ENCODE measurements at regions not wholly inside any gene's neighbourhood (a gene's known extent, or its start where the extent isn't known, plus 50 kb on each side); places are given as distances from the start of the nearest gene placed in this dataset.

DNA sequence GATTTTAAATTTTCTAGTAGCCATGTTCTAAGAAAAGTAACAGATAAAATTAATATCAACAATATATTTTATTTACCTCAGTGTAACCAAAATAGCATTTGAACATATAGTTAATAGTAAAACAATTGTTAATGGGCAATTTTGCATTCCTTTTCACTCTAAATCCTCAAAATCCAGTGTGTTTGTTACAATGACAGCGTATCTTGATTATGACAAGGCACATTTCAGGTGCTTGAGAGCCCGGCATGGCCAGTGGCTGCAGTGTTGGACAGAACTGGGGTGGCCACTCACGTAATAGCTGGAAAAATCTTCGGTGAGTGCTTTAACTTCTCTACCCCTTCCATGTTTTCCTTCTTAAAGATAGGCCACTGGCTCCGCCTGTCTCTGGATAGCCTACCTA lies 248.0 kb upstream of the RREB1 start:
- intact Hi-C loops (cut with micrococcal nuclease), result loop anchor here (5.0 kb wide), 1 partner anchor 183 kb away; no protein-coding TSS in a partner anchor

More for the DNA sequence above, 248.0 kb upstream of the RREB1 start:
- POLR2A ChIA-PET, result interaction anchor here (2.8 kb wide), 1 partner anchor 9 kb away, joined by 9 read pairs; no protein-coding TSS in a partner anchor
- DNase-seq (ENCODE audit: extremely low read depth in 1 of 4, low spot score in 3 of 4), result peak in 1 of 4 experiments; percentile 40
- TF ChIP-seq ZFP30 (CRISPR knock-in tag; IDR thresholded peaks at IDR 0.05; ENCODE audit: borderline replicate concordance) (no peak), MAFF (IDR thresholded peaks at IDR 0.05; ENCODE audit: low read length) (peak; percentile 34; the same call in 1 of the 2 replicates), NFE2 (IDR thresholded peaks at IDR 0.05; ENCODE audit: low read depth) (peak; percentile 88), ZNF280B (CRISPR knock-in tag; IDR thresholded peaks at IDR 0.05) (no peak), MAFG (tag; conservative IDR thresholded peaks at IDR 0.05) (peak; percentile 70), ZNF316 (IDR thresholded peaks at IDR 0.05) (peak; percentile 76), KAT8 (IDR thresholded peaks at IDR 0.05; ENCODE audit: low read depth) (no peak), MAFK (IDR thresholded peaks at IDR 0.05; ENCODE audit: low read length) (peak; percentile 41), C11orf30 (IDR thresholded peaks at IDR 0.05; ENCODE audit: low read depth) (peak; percentile 69)
- Histone ChIP-seq H3K4me2 (ENCODE audit: insufficient read depth, low read length) (no peak overlapping the region), H4K20me1 (replicated peaks; ENCODE audit: control insufficient read depth, insufficient read depth, low read length) (no peaks in the 10 kb centered on the region), H3K4me3 (no peak overlapping the region), H3K9me1 (ENCODE audit: control insufficient read depth, insufficient read depth, low read length) (no peaks in the 10 kb centered on the region), H3K79me2 (ENCODE audit: control insufficient read depth, insufficient read depth, low read length) (no peaks in the 10 kb centered on the region), H2AFZ (ENCODE audit: low read depth, low read length) (peak overlapping the region; percentile 79), H3K9ac (ENCODE audit: insufficient read depth in 1 of 2, low read depth in 2 of 2, low read length in 2 of 2) (no peak overlapping the region), H3K36me3 (ENCODE audit: control insufficient read depth, insufficient read depth, low read length) (no peaks in the 10 kb centered on the region), H3K9me3 (replicated peaks; ENCODE audit: control insufficient read depth, insufficient read depth, low read depth, low read length) (no peaks in the 10 kb centered on the region), H3K27ac (ENCODE audit: extremely low read depth, low read depth, low read length) (peak overlapping the region; percentile 60; the same call in 1 of the 3 replicates), H3K4me1 (replicated peaks in 1 of 2; ENCODE audit: control insufficient read depth in 2 of 2, insufficient read depth in 2 of 2, low read length in 2 of 2) (peaks cover 33 to 48% of the 10 kb centered on the region in 2 experiments), H3K27me3 (ENCODE audit: control insufficient read depth in 2 of 2, insufficient read depth in 2 of 2, low read length in 2 of 2) (no peaks in the 10 kb centered on the region)
- FAIRE-seq, result no peak
- 51% methylated on average over 5 of the region's 5 CpGs for WGBS (ENCODE audit: insufficient coverage, low coverage, missing lambda C conversion rate)
- BruUV-seq (replicated peaks), result no TSS peak
- CTCF ChIA-PET (ENCODE audit: low intra/inter-chr PET ratio), result no interaction called here
- ATAC-seq, result peak; percentile 45
- in situ Hi-C loops (cut with MboI), result no loop called here

All from K562 (cell line).